GM04503 (cell line): ENCODE measurements at regions not wholly inside any gene's neighbourhood (a gene's known extent, or its start where the extent isn't known, plus 50 kb on each side); places are given as distances from the start of the nearest gene placed in this dataset.

Experiments used
- DNase-seq: peaks from one replicate; pipeline ENCODE4 v3.0.0-alpha.2; 2012; ENCODE audit warnings: low read depth

DNA sequence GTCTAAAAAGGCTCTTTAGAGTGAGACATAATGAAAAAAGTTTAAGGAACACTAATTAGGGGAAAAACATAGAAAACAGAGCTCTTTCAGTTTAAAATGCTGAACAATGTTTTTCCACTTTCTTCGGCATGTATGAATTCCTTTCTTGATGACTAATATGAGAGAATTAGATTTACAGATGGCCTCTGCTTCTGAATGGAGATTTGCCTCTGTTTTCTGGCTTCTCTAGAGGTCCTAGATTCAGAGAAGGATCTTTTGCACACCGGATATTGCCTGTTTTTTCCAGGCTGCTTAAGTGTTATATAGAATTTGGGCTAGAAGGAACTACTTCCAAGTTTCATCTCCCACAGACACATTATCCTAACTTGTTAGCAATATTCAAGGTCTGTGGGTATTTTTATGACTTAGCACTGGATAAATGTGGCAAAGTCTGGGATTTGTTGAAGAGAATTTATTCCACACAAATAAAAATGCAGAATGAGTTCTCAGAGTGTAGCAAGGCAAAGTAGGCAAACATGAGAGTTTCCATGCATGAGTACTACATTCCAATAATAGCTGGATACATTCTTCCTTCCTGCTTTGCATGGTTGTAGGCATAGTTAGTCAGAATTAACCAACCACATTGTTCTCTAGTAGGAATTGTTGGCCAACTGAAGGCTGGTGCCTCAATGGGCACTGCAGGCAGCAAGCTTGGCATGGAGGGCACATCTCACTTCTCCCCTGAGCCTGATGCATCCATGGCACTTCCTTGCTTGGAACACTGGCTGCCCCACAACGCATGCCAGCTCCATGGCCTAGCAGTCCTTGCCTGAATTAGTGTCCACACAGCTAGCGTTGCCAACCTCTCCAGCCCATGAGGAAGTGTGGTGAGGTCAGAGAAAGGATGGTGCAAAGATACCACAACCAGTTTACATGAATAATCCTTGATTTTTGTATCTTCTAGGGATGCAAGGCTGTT is 224.2 kb downstream of the CLIC5 start:
- peak; percentile 72 for DNase-seq

- DNase-seq, result no peak
Measured at GRCh38 chr6:45789238-45789637, 226.4 kb downstream of the CLIC5 start.

GRCh38 chr6:45787384-45787783 is 228.3 kb downstream of the CLIC5 start:
- DNase-seq, result no peak

- no peak for DNase-seq
Measured at GRCh38 chr6:45786355-45786781, 229.3 kb downstream of the CLIC5 start.

- DNase-seq, result no peak
Measured at GRCh38 chr6:45784250-45784649, 231.4 kb downstream of the CLIC5 start.

DNA sequence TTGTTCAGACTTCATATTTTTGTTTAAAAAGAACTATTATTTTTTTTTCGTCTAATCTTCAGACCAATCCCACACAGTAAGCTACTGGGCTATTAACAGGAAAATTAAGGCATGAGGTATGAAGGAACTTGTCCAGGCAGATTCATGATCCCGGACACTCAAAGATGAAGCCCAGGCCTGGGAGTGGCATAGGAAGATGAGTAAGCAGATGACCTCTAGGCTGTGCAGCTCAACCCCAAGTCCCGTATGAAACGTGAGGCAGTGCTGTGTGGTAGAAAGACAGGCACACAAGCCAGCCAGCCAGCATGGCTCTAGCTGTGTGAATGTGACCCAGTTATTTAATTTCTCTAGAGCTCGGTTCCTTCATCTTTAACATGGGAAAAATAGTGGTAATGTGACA is 231.9 kb downstream of the CLIC5 start:
- no peak for DNase-seq

DNA sequence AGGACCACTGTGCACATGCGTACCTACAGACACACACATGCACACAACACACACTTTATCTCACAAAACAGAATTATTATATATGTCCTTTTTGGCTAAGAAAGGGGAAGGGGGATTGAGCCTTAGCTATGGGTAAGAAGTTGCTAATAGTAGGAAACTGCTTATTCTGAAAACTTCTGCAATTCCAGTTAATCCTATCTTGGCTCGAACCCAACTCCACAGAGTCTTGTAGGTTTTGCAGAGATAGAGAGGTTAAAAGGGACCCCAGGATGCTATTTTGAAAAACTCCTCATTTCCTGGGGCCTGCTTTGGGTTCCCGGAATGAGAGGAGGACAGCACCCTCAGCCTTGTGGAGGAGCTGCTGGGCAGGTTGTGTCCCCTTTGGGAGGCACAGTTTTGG is 233.8 kb downstream of the CLIC5 start:
- no peak for DNase-seq

DNA sequence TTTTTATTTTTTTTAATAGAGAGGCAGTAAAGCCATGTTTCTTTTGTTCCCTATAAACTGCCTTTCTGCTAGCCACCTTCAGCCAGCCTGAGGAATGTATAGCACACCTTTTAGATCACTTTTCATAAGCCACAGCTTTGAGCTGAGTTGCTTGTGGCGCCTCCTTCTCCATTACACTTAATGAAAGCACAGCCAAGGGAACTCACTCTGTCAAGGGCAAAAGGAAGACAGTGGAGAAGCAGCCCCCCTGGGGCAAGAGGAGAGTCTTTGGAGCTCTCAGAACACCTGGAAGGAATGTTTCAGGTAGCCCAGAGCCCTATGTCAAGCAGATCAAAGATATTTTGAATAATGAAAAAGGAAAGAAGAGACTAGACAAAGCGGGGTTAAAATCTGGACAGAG is 235.1 kb downstream of the CLIC5 start:
- DNase-seq, result no peak

- DNase-seq, result no peak
Measured at GRCh38 chr6:45775026-45775697, 240.5 kb downstream of the CLIC5 start.

DNA sequence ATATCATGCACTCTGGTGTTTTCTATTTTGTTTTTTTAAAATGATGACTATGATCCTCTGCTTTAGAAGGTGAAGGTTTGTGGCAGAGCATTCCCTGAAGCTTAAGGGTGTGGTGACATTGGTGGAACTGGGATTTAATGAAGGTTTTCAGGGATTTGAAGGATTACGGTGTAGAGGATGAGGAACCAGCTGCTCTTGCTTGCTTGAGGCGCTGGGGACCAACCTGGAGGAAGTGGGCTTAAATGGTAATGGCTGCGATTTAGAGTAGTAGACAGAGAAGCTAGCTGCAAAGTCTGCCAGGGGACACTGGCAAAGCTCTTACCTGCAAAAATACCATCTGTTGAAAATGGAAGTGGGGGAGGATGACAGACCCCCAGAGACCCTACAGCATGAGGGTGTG is 241.8 kb downstream of the CLIC5 start:
- DNase-seq, result no peak

GRCh38 chr6:45772886-45773495 is 242.7 kb downstream of the CLIC5 start:
- DNase-seq, result no peak

DNA sequence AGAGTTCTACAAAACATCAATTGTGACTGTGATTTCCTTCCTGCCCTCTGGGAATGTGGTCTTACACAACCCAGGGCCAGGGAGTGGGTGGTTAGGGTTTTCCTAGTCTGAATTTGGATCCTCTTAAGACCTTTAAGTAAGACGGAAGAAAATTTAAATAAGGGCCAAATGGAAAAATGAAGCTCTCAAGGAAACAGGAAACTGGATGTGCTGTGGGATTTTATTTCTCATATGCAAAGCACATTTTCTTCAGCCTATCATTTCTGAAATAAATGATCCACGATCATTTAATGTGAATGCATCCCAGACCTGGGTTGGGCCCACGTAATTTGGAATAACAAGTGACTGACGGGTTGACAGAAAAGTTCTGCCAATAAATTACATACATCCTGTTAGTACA is 243.6 kb downstream of the CLIC5 start:
- no peak for DNase-seq

GRCh38 chr6:45763281-45763680 is 252.4 kb downstream of the CLIC5 start:
- no peak for DNase-seq

GRCh38 chr6:45759472-45759810 is 256.2 kb downstream of the CLIC5 start:
- DNase-seq, result peak; percentile 27

- peak; percentile 25 for DNase-seq
Measured at GRCh38 chr6:45758787-45759471, 256.7 kb downstream of the CLIC5 start.

GRCh38 chr6:45757443-45758130 is 258.1 kb downstream of the CLIC5 start:
- DNase-seq, result peak; percentile 15

- no peak for DNase-seq
Measured at GRCh38 chr6:45756606-45757005, 259.1 kb downstream of the CLIC5 start.

GRCh38 chr6:45754432-45754831 is 261.2 kb downstream of the CLIC5 start:
- no peak for DNase-seq

GRCh38 chr6:45746046-45746445 is 269.6 kb downstream of the CLIC5 start:
- DNase-seq, result peak; percentile 23

DNA sequence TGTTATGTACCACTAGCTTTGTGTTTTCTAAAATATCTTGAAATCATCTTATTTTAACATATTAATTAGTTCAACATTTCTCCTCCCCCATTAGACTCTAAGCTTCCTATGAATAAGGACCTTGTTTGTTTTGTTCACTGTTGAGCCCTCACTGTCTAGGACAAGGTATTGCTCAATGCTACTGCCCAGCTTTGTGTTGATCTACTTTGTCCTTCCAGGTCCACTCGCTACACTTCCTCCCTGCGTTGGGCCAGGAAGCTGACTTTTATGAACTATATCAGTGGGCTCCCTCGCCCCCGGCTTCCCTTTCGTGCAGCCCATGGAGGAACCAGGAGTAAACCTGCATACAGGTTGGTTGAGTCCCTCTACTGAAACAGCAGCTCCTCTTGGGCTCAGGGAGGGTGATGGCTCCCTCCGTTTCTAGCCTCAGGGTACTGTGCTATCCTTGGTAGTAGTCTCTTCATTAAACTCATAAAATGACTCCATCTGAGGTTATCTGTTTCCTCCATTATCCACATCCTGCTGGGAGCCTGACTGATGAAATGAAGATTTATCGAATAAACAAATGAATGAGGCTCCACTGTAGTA is 272.5 kb downstream of the CLIC5 start:
- DNase-seq, result no peak

GRCh38 chr6:45742591-45742990 is 273.1 kb downstream of the CLIC5 start:
- no peak for DNase-seq
